Activated T-cell treated with anti-CD3 and anti-CD28 coated beads, Interleukin-2, amount 50 U/mL, for 4 hours (primary cell): ENCODE measurements at regions not wholly inside any gene's neighbourhood (a gene's known extent, or its start where the extent isn't known, plus 50 kb on each side); places are given as distances from the start of the nearest gene placed in this dataset.

Experiments
- ATAC-seq, 2 donors: fragments of 200-7000 bp; cut with Tn5 transposase; one replicate each; pipeline ENCODE4 v1.10.0; 2021
- DNase-seq: peaks from one replicate; pipeline ENCODE4 v3.0.0-alpha.2; 2020
- H3K27me3 Mint-ChIP-seq: one replicate; pipeline ENCODE4 v1.8.0; 2021; ENCODE audit warnings: low read depth, mixed read lengths
- H3K36me3 Mint-ChIP-seq: one replicate; pipeline ENCODE4 v1.8.0; 2022; ENCODE audit warnings: mixed read lengths; ENCODE audit not compliant: insufficient read depth
- H3K4me1 Mint-ChIP-seq: one replicate; pipeline ENCODE4 v1.8.0; 2021; ENCODE audit warnings: low read depth, mixed read lengths
- H3K4me3 Mint-ChIP-seq: one replicate; pipeline ENCODE4 v1.8.0; 2021; ENCODE audit warnings: mild to moderate bottlenecking, moderate library complexity, mixed read lengths
- H3K9me3 Mint-ChIP-seq: one replicate; pipeline ENCODE4 v1.8.0; 2021; ENCODE audit warnings: mixed read lengths

DNA sequence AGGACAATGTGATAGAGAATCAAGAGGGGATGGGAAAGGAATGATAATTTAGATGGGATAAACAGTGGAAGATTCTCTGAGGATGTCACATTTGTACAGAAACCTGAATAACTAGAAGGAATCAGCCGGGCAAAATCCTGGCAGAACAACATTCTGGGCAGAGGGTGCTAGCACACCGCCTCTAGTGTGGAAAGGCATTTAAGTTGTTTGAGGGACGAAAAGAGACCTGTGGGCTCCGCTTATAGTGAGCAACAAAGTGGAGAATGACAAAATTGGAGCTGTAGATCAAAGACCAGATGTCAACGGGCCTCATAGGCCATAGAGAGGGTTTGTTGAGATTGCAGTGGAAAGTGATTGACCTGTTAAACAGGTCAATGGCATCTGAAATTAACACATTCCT is 596.0 kb upstream of the SLIT2 start:
- DNase-seq, result no peak
- no peaks in the 10 kb centered on the region for H3K4me1 Mint-ChIP-seq
- no peak for ATAC-seq
- H3K4me3 Mint-ChIP-seq, result no peak overlapping the region
- H3K36me3 Mint-ChIP-seq, result no peaks in the 10 kb centered on the region
- H3K27me3 Mint-ChIP-seq, result no peaks in the 10 kb centered on the region
- peaks cover 9% of the 10 kb centered on the region for H3K9me3 Mint-ChIP-seq

DNA sequence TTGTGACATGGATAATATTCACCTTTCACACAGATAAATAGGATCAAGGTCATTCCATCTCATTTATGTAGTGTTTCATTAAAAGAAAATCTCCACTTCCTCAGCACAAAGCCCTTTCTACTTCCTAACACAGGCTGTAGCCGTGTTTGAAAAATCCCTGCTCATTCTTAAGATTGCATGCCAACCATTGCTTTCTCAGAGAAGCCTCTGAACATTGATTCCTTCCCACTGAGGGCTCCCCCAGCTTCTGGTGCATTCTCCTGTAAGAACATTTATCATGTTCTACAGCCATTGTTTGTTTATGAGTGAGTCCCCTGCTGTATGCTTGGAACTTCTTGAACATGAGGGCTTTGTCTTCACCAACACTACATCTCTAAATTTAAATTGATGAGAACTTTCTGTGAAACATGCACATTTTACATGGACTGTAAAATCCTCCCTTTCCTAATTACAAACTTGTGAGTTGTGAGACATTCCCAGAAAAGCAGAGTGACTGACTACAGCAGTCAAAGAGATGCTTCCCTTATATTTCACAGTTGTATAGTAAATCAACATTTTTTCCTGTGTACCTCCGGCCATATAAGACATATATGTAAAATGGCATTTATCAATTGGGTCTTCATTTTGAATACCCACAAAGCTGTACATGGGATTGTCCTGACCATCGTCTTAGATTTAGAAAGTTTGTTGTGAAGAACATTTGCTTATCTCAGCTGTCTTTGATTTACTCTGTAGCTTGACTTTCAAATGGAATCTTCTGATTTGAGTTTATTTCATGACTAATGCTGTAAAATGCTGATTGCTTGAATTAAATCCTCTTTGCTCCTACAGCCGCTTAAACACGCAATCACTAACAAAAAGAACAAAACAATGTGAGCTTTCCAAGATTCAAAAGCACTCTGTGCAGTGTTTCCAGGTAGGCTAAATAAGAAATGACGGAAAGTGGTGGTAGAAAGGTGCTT is 600.5 kb upstream of the SLIT2 start:
- DNase-seq (no peak), ATAC-seq (no peak)
- Mint-ChIP-seq H3K36me3 (no peaks in the 10 kb centered on the region), H3K4me1 (no peaks in the 10 kb centered on the region), H3K9me3 (peaks cover 18% of the 10 kb centered on the region), H3K4me3 (no peak overlapping the region), H3K27me3 (no peaks in the 10 kb centered on the region)

DNA sequence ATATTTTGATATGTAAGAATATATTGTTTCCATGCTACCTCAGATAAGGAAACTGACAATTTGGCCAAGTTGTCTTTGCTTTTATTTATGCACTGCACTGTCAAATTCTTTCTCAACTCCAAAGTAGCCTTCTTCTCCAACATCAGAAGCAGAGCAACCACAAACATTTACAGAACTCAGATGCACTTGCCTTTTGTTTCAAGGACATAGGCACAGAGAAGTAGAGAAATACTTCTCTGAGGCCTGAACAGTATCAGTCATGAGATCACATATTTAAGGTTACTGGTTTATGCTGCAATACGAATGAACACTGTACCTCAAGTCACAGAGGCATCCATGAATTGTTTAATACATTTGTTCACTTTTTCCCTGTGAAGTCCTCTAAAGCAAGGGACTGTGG is 606.1 kb upstream of the SLIT2 start:
- no peak for ATAC-seq
- H3K27me3 Mint-ChIP-seq, result no peaks in the 10 kb centered on the region
- no peaks in the 10 kb centered on the region for H3K4me1 Mint-ChIP-seq
- H3K9me3 Mint-ChIP-seq, result peaks cover 42% of the 10 kb centered on the region
- no peaks in the 10 kb centered on the region for H3K36me3 Mint-ChIP-seq
- DNase-seq, result no peak
- no peak overlapping the region for H3K4me3 Mint-ChIP-seq

DNA sequence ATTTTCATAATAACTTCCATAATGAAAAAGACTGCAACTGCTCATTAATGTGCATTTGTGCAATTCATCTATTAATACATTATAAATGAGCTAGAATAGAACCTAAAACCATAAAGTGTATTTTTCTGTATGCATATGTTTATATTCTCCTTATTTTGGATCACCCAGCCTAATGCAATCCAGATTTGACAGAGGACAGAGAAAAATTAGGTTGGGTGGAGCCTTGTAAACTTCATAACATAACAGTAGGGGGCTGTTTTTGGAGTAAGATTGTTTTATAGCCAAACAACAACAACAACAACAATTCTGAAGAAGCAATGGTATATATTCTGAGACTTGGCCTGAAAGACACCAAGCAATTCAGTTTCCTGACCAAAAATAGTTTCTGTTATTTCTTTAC is 615.3 kb upstream of the SLIT2 start:
- DNase-seq (no peak), ATAC-seq (no peak)
- Mint-ChIP-seq H3K4me3 (no peak overlapping the region), H3K36me3 (no peaks in the 10 kb centered on the region), H3K4me1 (no peaks in the 10 kb centered on the region), H3K9me3 (peaks cover 13% of the 10 kb centered on the region), H3K27me3 (no peaks in the 10 kb centered on the region)

DNA sequence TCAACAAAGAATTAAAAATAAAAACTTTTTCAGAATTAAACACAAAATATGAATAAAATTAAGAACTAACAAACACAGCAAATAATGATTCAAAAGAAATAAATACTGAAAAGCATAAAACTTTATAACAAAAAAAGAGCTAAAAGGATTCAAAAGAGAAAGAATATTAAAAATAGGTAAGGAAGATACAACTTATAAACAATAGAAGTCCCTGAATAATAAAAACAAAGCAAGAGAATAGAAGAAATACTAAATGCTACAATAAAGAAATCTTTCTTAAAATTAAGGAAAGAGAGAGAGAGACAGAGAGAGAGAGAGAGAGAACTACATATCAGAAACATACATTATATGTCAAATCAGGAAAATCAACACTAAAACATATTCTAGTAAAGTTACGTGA is 619.9 kb upstream of the SLIT2 start:
- Mint-ChIP-seq H3K4me3 (no peak overlapping the region), H3K9me3 (peaks cover 7% of the 10 kb centered on the region), H3K4me1 (no peaks in the 10 kb centered on the region), H3K27me3 (no peaks in the 10 kb centered on the region), H3K36me3 (no peaks in the 10 kb centered on the region)
- ATAC-seq (no peak), DNase-seq (no peak)

DNA sequence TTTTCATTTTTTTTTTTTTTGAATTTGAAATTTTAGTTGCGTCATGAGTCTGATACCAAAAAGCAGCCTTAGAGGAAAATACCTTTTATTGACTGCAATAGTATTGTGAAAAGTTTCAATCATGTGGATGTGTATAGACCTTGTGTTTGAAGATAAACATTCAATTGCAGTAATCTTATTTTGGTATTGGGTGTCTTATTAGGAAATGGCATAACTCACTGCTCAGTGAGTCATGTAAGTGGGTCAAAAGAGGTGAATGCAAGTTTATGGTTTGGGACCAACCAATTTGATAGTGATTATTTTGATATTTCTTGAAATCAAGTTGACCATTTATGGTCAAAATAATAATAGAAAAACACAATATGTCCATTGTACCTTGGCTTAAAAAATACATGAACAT is 627.8 kb upstream of the SLIT2 start:
- H3K9me3 Mint-ChIP-seq, result peaks cover 22% of the 10 kb centered on the region
- H3K27me3 Mint-ChIP-seq, result no peaks in the 10 kb centered on the region
- DNase-seq, result no peak
- H3K4me1 Mint-ChIP-seq, result no peaks in the 10 kb centered on the region
- no peaks in the 10 kb centered on the region for H3K36me3 Mint-ChIP-seq
- no peak for ATAC-seq
- no peak overlapping the region for H3K4me3 Mint-ChIP-seq

DNA sequence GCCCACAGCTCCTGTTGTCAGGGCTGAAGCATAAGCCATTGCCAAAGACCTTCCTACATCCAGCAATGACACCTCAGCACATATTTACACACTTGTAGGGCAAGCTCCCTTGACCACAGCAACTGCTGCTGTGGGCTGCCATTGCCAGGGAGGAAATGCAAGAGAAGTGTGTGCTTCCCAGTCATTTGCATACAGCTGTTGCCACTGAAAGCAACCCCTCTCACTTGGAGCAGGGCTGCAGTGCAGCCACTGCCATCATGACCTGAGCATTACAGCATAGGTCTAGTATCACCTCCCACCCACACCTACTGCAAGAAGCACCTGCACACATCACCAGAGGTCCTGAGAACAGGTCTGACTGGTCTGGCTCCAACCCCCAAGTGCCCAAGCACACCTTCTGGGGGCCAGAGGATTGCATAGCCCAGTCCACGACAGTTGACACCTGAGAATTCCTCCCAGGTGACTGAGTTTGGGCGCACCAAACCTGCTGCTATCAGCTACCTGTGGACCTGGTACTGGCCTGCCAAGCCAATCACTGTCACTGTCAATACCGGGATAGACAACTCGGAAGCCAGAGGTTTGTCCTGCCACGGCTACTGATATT is 636.5 kb upstream of the SLIT2 start:
- Mint-ChIP-seq H3K36me3 (no peaks in the 10 kb centered on the region), H3K4me1 (no peaks in the 10 kb centered on the region), H3K4me3 (no peak overlapping the region), H3K27me3 (no peaks in the 10 kb centered on the region), H3K9me3 (peaks cover 24% of the 10 kb centered on the region)
- ATAC-seq (no peak), DNase-seq (no peak)

DNA sequence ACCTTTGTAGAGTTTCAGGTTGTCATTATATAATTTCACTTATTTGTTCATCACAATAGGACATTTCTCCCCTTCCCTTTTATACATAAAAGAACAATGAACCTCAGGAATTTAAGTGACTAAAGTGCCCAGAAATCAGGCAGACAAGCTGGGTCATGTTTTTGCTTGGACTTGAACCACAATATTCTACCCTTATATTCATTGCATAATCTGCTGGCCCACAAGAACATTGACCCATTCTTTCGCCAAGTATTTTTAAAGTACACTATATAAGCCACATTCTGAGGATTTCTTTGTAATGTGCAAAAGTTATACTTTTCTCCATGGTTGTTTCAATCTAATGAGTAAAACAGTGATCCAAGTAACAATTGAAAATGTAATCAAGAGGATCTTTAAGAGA is 637.5 kb upstream of the SLIT2 start:
- Mint-ChIP-seq H3K27me3 (no peaks in the 10 kb centered on the region), H3K4me1 (no peaks in the 10 kb centered on the region), H3K4me3 (no peak overlapping the region), H3K9me3 (peaks cover 25% of the 10 kb centered on the region), H3K36me3 (no peaks in the 10 kb centered on the region)
- DNase-seq, result no peak
- no peak for ATAC-seq

DNA sequence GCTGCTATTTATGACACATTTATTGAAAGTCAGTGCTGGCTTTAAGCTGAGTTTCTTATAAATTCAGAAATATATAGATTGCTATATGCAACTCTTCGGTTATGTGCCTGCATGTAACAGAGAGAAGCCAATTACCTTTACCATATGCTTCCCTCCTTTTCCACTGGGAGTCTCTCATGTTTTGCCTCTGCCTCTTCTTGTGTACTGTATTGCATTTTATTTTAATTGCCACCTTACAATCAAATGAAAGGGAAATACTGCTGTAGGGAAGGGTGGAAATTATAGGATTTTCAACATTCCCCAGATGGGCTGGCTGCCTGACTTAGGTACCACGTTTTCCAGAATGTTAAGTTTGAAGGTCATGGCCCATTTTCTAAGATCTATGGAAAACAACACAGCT is 655.4 kb upstream of the SLIT2 start:
- DNase-seq (no peak), ATAC-seq (no peak)
- Mint-ChIP-seq H3K27me3 (no peaks in the 10 kb centered on the region), H3K9me3 (peaks cover 4% of the 10 kb centered on the region), H3K4me1 (no peaks in the 10 kb centered on the region), H3K4me3 (no peak overlapping the region), H3K36me3 (no peaks in the 10 kb centered on the region)

DNA sequence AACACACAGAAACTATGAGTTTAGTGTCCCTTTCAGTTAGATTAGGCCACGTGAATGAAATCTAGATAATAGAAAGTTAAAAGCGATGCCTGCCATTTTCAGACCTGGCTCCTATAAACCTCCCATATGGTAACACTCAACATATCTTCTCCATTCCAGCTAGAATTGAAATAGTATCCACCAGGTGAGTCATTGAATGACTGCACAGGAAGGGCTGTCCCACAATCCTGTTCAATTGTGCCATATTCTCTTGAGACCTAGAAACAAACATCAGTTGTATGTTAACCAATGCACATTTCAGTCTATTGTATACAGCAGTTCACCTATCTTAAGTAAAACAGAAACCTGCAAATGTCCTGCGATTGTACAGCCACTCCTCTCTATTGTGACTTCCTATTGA is 659.3 kb upstream of the SLIT2 start:
- H3K4me1 Mint-ChIP-seq, result no peaks in the 10 kb centered on the region
- DNase-seq (no peak), ATAC-seq (no peak)
- H3K36me3 Mint-ChIP-seq, result no peaks in the 10 kb centered on the region
- no peaks in the 10 kb centered on the region for H3K27me3 Mint-ChIP-seq
- no peak overlapping the region for H3K4me3 Mint-ChIP-seq
- H3K9me3 Mint-ChIP-seq, result peaks cover 4% of the 10 kb centered on the region

DNA sequence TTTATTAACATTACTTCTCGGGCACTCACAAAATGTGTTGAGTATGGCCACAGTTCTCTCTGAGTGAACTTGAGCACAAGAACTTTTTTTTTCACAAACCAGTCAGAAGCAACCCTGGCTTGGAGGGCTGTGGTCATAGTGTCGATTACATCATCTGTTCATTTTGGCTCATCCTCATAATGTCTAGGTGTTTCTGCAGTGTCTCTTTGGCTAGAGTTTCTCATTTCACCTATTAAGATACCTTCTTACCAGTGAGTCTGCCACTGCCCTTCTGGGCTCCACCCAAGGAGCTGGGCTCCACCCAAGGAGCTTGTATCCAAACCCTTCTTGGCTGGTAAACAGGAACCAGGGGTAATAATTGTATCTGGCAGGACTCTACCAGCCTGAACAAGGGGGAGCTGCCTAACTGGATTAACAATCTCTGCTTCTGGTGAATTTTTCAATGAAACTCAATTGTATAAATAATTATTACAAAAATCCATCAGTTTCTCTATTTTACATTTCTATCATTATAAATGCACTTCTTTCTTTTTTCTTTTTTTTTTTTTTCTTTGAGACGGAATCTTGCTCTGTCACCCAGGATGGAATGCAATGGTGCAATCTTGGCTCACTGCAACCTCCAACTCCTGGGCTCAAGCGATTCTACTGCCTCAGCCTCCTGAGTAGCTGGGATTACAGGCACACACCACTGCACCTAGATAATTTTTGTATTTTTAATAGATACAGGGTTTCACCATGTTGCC is 667.7 kb upstream of the SLIT2 start:
- Mint-ChIP-seq H3K27me3 (no peaks in the 10 kb centered on the region), H3K36me3 (no peaks in the 10 kb centered on the region), H3K4me3 (no peak overlapping the region), H3K4me1 (no peaks in the 10 kb centered on the region), H3K9me3 (peaks cover 3% of the 10 kb centered on the region)
- no peak for DNase-seq
- ATAC-seq, result no peak

DNA sequence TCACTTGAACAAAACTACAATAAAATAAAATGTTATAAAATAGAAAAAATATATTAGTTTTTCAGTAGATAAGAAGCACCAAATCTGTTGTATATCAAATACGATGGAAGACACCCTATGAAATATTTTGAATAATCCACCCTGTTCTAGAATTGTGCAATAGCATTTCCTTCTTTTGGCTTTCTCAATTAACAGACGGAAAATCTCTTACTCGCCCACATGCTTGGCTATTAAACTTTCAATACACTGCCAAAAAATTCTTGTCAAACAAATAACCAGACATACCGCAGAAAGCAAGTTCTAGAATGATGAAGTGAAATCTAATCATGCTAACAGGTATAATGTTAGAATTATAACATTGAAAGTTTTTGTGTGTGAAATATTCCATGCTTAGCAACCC is 671.6 kb upstream of the SLIT2 start:
- no peaks in the 10 kb centered on the region for H3K36me3 Mint-ChIP-seq
- H3K9me3 Mint-ChIP-seq, result peaks cover 3% of the 10 kb centered on the region
- no peaks in the 10 kb centered on the region for H3K27me3 Mint-ChIP-seq
- no peak for DNase-seq
- no peak for ATAC-seq
- H3K4me3 Mint-ChIP-seq, result no peak overlapping the region
- H3K4me1 Mint-ChIP-seq, result no peaks in the 10 kb centered on the region

DNA sequence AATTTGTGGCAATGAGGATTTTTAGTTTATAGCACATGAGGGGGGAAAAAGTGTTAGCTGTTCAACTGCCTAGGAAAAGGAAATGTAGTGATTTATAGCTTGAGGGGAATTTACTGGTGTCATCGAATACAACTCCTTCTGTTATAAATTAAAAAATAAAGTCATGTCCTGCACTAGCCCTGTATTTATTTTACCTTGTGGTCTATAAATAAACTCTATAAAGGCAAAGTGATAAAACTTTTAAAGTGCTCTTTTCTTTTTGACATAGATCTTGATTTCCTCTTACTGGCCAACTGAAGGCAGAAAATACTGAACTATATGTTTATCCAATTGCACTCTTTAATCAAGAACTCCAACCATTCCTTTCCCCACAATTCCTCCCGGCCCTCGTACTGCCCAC is 672.1 kb upstream of the SLIT2 start:
- Mint-ChIP-seq H3K4me1 (no peaks in the 10 kb centered on the region), H3K9me3 (peaks cover 3% of the 10 kb centered on the region)
- DNase-seq, result no peak

DNA sequence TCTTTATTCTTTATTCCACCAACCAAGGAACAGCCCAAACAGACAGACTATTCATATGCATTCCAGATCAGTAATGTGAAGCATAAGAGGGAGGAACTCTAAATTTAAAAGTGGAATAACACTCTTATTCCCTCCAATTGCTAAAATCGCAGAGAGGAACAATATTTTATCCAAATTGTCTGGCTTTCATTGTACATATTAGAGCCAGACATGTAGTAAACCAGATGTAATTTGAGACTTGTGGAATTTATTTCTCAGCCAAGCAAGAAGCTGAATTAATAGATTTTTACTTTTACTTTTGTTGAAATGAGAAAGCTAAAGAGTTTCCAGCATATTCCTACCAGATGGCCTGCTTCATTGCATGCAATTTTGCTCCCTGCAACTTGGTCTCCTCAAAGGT is 674.6 kb upstream of the SLIT2 start:
- no peaks in the 10 kb centered on the region for H3K36me3 Mint-ChIP-seq
- no peaks in the 10 kb centered on the region for H3K27me3 Mint-ChIP-seq
- ATAC-seq (no peak), DNase-seq (no peak)
- no peaks in the 10 kb centered on the region for H3K4me1 Mint-ChIP-seq
- peaks cover 3% of the 10 kb centered on the region for H3K9me3 Mint-ChIP-seq
- H3K4me3 Mint-ChIP-seq, result no peak overlapping the region

More for the DNA sequence above, 672.1 kb upstream of the SLIT2 start:
- no peak overlapping the region for H3K4me3 Mint-ChIP-seq
- no peaks in the 10 kb centered on the region for H3K36me3 Mint-ChIP-seq
- H3K27me3 Mint-ChIP-seq, result no peaks in the 10 kb centered on the region
- ATAC-seq, result no peak

DNA sequence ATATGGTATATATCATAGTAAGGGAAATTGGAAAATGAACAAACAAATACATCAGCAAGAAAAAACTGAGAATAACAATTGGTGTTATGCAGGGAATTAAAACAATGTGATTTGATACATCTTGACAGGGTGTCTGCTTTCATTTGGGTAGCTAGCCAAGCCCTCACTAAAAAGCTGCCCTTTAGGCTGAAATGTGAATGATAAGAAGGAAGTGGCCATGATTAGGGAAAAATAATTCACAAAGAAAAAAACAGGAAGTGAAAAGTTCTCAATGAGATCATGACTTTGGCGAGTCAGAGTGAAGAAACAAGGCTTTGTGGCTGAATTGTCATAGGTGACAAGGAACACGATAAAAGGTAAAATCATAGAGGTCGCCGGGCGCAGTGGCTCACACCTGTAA is 675.8 kb upstream of the SLIT2 start:
- DNase-seq, result no peak
- H3K4me3 Mint-ChIP-seq, result no peak overlapping the region
- peaks cover 3% of the 10 kb centered on the region for H3K9me3 Mint-ChIP-seq
- no peaks in the 10 kb centered on the region for H3K4me1 Mint-ChIP-seq
- no peak for ATAC-seq
- no peaks in the 10 kb centered on the region for H3K36me3 Mint-ChIP-seq
- no peaks in the 10 kb centered on the region for H3K27me3 Mint-ChIP-seq
